ENCODE measurements at regions not wholly inside any gene's neighbourhood (a gene's known extent, or its start where the extent isn't known, plus 50 kb on each side); places are given as distances from the start of the nearest gene placed in this dataset.
"Not testable (repeated sequence)": the region's sequence is repeated elsewhere in the genome, so short reads cannot be mapped to it uniquely, and the experiment has no call there.

DNA sequence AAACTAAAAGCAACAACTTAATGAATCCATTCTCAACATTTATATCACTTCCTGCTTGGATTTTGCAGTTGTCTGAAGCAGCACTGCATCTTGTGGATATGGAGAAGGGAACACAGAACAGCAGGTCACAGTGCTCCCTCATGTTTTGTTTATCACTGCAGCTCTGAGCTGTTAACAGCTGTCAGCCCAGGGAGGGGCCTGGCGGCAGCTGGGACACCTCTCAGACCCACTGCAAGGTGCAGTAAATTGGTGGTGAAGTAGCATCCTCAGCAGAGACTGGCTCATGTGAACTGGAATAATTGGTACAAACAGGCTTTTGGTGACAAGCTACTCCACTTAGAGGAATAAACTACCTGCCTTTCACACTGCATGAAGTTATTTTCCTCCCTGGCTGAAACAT, 170.4 kb downstream of the LIG4 start:
- H3K9me3 ChIP-seq (ENCODE audit: insufficient read depth, low read length) = no peaks in the 10 kb centered on the region
- no peak overlapping the region for H2AFZ ChIP-seq (ENCODE audit: low read depth, low read length, severe bottlenecking)
- no peak overlapping the region for H3K4me2 ChIP-seq (ENCODE audit: low read depth, low read length, poor library complexity, severe bottlenecking)
- no peaks in the 10 kb centered on the region for H3K36me3 ChIP-seq (ENCODE audit: low read length)
- H3K79me2 ChIP-seq (ENCODE audit: insufficient read depth, low read length) = no peaks in the 10 kb centered on the region
- no peaks in the 10 kb centered on the region for H3K9me2 ChIP-seq (replicated peaks; ENCODE audit: insufficient read depth, low read length)
- no peak overlapping the region for H3K27ac ChIP-seq (ENCODE audit: low read depth, low read length)
- H3F3A ChIP-seq (ENCODE audit: insufficient read depth) = no peaks in the 10 kb centered on the region
- H4K20me1 ChIP-seq (ENCODE audit: low read depth, low read length) = no peaks in the 10 kb centered on the region
- no peak for TF ChIP-seq EZH2phosphoT487 (conservative IDR thresholded peaks at IDR 0.05; ENCODE audit: low read length)
- TF ChIP-seq, protein P1, sequence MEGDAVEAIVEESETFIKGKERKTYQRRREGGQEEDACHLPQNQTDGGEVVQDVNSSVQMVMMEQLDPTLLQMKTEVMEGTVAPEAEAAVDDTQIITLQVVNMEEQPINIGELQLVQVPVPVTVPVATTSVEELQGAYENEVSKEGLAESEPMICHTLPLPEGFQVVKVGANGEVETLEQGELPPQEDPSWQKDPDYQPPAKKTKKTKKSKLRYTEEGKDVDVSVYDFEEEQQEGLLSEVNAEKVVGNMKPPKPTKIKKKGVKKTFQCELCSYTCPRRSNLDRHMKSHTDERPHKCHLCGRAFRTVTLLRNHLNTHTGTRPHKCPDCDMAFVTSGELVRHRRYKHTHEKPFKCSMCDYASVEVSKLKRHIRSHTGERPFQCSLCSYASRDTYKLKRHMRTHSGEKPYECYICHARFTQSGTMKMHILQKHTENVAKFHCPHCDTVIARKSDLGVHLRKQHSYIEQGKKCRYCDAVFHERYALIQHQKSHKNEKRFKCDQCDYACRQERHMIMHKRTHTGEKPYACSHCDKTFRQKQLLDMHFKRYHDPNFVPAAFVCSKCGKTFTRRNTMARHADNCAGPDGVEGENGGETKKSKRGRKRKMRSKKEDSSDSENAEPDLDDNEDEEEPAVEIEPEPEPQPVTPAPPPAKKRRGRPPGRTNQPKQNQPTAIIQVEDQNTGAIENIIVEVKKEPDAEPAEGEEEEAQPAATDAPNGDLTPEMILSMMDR (IDR thresholded peaks at IDR 0.05; ENCODE audit: insufficient read depth, low read length, poor library complexity, severe bottlenecking) = no peak
- no peak overlapping the region for H3K9ac ChIP-seq (ENCODE audit: low read length)
- H3K27me3 ChIP-seq (ENCODE audit: low read length) = no peaks in the 10 kb centered on the region
- no peak overlapping the region for H3K4me3 ChIP-seq (ENCODE audit: insufficient read depth, low read length, poor library complexity, severe bottlenecking)

- H3K4me2 ChIP-seq (ENCODE audit: low read depth, low read length, poor library complexity, severe bottlenecking); H3K36me3 ChIP-seq (ENCODE audit: low read length); H3K9me3 ChIP-seq (ENCODE audit: insufficient read depth, low read length); H4K20me1 ChIP-seq (ENCODE audit: low read depth, low read length); H3K9me2 ChIP-seq (replicated peaks; ENCODE audit: insufficient read depth, low read length); H3K27me3 ChIP-seq (ENCODE audit: low read length); H3K79me2 ChIP-seq (ENCODE audit: insufficient read depth, low read length); H3F3A ChIP-seq (ENCODE audit: insufficient read depth); H3K4me3 ChIP-seq (ENCODE audit: insufficient read depth, low read length, poor library complexity, severe bottlenecking); H3K27ac ChIP-seq (ENCODE audit: low read depth, low read length); H3K9ac ChIP-seq (ENCODE audit: low read length); H2AFZ ChIP-seq (ENCODE audit: low read depth, low read length, severe bottlenecking): not testable (repeated sequence)
Observed at GRCh38 chr13:108042866-108043265, 172.5 kb downstream of the LIG4 start.

- Histone ChIP-seq H3K27ac (ENCODE audit: low read depth, low read length) (no peak overlapping the region), H3K4me3 (ENCODE audit: insufficient read depth, low read length, poor library complexity, severe bottlenecking) (no peak overlapping the region), H3K27me3 (ENCODE audit: low read length) (no peaks in the 10 kb centered on the region), H3K4me2 (ENCODE audit: low read depth, low read length, poor library complexity, severe bottlenecking) (no peak overlapping the region), H3K79me2 (ENCODE audit: insufficient read depth, low read length) (no peaks in the 10 kb centered on the region), H4K20me1 (ENCODE audit: low read depth, low read length) (no peaks in the 10 kb centered on the region), H3K36me3 (ENCODE audit: low read length) (no peaks in the 10 kb centered on the region), H3K9ac (ENCODE audit: low read length) (no peak overlapping the region), H3K9me2 (replicated peaks; ENCODE audit: insufficient read depth, low read length) (no peaks in the 10 kb centered on the region), H2AFZ (ENCODE audit: low read depth, low read length, severe bottlenecking) (no peak overlapping the region), H3F3A (ENCODE audit: insufficient read depth) (no peaks in the 10 kb centered on the region), H3K9me3 (ENCODE audit: insufficient read depth, low read length) (no peaks in the 10 kb centered on the region)
- no peak for TF ChIP-seq EZH2phosphoT487 (conservative IDR thresholded peaks at IDR 0.05; ENCODE audit: low read length)
- TF ChIP-seq, protein P1 (IDR thresholded peaks at IDR 0.05; ENCODE audit: insufficient read depth, low read length, poor library complexity, severe bottlenecking) = no peak
Observed at GRCh38 chr13:108037348-108037747, 178.0 kb downstream of the LIG4 start.

- no peaks in the 10 kb centered on the region for H3F3A ChIP-seq (ENCODE audit: insufficient read depth)
- H3K27me3 ChIP-seq (ENCODE audit: low read length) = no peaks in the 10 kb centered on the region
- no peaks in the 10 kb centered on the region for H3K9me2 ChIP-seq (replicated peaks; ENCODE audit: insufficient read depth, low read length)
- H3K27ac ChIP-seq (ENCODE audit: low read depth, low read length) = no peak overlapping the region
- H4K20me1 ChIP-seq (ENCODE audit: low read depth, low read length) = no peaks in the 10 kb centered on the region
- no peaks in the 10 kb centered on the region for H3K36me3 ChIP-seq (ENCODE audit: low read length)
- H3K4me2 ChIP-seq (ENCODE audit: low read depth, low read length, poor library complexity, severe bottlenecking) = no peak overlapping the region
- H3K9me3 ChIP-seq (ENCODE audit: insufficient read depth, low read length) = no peaks in the 10 kb centered on the region
- TF ChIP-seq, protein P1 (IDR thresholded peaks at IDR 0.05; ENCODE audit: insufficient read depth, low read length, poor library complexity, severe bottlenecking) = no peak
- no peak for TF ChIP-seq EZH2phosphoT487 (conservative IDR thresholded peaks at IDR 0.05; ENCODE audit: low read length)
- no peak overlapping the region for H3K9ac ChIP-seq (ENCODE audit: low read length)
- no peaks in the 10 kb centered on the region for H3K79me2 ChIP-seq (ENCODE audit: insufficient read depth, low read length)
- H2AFZ ChIP-seq (ENCODE audit: low read depth, low read length, severe bottlenecking) = no peak overlapping the region
- H3K4me3 ChIP-seq (ENCODE audit: insufficient read depth, low read length, poor library complexity, severe bottlenecking) = no peak overlapping the region
Observed at GRCh38 chr13:108036411-108036932, 178.9 kb downstream of the LIG4 start.

Measured in SU-DHL-6 (cell line).